Neural progenitor cell (in vitro differentiated cells): ENCODE measurements at regions not wholly inside any gene's neighbourhood (a gene's known extent, or its start where the extent isn't known, plus 50 kb on each side); places are given as distances from the start of the nearest gene placed in this dataset.

Experiments
- EZH2 ChIP-seq: fragments of 200-600 bp; sonication (generic); IDR thresholded peaks from 2 replicates; pipeline ENCODE4 v1.6.1; 2017; ENCODE audit warnings: antibody characterized with exemption, mild to moderate bottlenecking, moderate library complexity
- TF ChIP-seq, protein P1 (sequence below): fragments of 200-600 bp; sonication (generic); IDR thresholded peaks from 2 replicates; pipeline ENCODE4 v1.5.1; 2017; ENCODE audit warnings: antibody characterized with exemption, mild to moderate bottlenecking

DNA sequence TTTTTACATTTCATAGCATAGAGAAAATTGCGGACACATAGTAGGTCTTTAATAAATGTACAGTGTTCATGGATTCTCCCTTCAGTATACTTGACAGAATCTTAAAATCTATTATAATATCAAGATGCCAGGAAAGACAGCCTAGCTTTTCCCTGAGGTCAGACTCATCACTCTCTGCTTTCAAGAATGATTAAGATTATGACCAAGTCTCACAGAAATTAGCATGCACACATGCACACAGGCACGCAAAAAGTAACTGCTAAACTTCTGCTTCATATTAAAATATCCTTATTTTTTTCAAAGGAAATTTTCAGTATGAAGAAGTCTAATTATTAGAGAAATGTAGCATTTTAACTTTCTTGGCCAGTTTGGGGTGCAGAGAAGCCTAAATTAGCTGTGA, 493.8 kb upstream of the NECTIN3 start:
- TF ChIP-seq, protein P1, sequence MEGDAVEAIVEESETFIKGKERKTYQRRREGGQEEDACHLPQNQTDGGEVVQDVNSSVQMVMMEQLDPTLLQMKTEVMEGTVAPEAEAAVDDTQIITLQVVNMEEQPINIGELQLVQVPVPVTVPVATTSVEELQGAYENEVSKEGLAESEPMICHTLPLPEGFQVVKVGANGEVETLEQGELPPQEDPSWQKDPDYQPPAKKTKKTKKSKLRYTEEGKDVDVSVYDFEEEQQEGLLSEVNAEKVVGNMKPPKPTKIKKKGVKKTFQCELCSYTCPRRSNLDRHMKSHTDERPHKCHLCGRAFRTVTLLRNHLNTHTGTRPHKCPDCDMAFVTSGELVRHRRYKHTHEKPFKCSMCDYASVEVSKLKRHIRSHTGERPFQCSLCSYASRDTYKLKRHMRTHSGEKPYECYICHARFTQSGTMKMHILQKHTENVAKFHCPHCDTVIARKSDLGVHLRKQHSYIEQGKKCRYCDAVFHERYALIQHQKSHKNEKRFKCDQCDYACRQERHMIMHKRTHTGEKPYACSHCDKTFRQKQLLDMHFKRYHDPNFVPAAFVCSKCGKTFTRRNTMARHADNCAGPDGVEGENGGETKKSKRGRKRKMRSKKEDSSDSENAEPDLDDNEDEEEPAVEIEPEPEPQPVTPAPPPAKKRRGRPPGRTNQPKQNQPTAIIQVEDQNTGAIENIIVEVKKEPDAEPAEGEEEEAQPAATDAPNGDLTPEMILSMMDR, result no peak
- TF ChIP-seq EZH2, result no peak
